ENCODE measurements at regions not wholly inside any gene's neighbourhood (a gene's known extent, or its start where the extent isn't known, plus 50 kb on each side); places are given as distances from the start of the nearest gene placed in this dataset.

- TF ChIP-seq, protein P1, sequence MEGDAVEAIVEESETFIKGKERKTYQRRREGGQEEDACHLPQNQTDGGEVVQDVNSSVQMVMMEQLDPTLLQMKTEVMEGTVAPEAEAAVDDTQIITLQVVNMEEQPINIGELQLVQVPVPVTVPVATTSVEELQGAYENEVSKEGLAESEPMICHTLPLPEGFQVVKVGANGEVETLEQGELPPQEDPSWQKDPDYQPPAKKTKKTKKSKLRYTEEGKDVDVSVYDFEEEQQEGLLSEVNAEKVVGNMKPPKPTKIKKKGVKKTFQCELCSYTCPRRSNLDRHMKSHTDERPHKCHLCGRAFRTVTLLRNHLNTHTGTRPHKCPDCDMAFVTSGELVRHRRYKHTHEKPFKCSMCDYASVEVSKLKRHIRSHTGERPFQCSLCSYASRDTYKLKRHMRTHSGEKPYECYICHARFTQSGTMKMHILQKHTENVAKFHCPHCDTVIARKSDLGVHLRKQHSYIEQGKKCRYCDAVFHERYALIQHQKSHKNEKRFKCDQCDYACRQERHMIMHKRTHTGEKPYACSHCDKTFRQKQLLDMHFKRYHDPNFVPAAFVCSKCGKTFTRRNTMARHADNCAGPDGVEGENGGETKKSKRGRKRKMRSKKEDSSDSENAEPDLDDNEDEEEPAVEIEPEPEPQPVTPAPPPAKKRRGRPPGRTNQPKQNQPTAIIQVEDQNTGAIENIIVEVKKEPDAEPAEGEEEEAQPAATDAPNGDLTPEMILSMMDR (conservative IDR thresholded peaks at IDR 0.05; ENCODE audit: low read depth, low read length): no peak
- TF ChIP-seq EZH2 (IDR thresholded peaks at IDR 0.05; ENCODE audit: borderline replicate concordance, low read depth, low read length, poor library complexity, severe bottlenecking): no peak
These were observed 611.3 kb upstream of the GJE1 start for GRCh38 chr6:141521440-141521839.

Data from A673 (cell line).